Neuronal stem cell (in vitro differentiated cells): ENCODE measurements at regions not wholly inside any gene's neighbourhood (a gene's known extent, or its start where the extent isn't known, plus 50 kb on each side); places are given as distances from the start of the nearest gene placed in this dataset.

ENCODE experiments used
- DNase-seq: peaks from one replicate; pipeline ENCODE4 v3.0.0-alpha.2; 2013; ENCODE audit warnings: low spot score
- H2AFZ ChIP-seq: one replicate; pipeline ENCODE4 v1.6.1; 2013; ENCODE audit warnings: mild to moderate bottlenecking, low read length, inconsistent platforms
- H2AK5ac ChIP-seq: 2 replicates; pipeline ENCODE4 v1.6.1; 2013; ENCODE audit warnings: low read depth, mild to moderate bottlenecking, inconsistent platforms, low read length, moderate library complexity, mixed read lengths
- H2BK120ac ChIP-seq: 2 replicates; pipeline ENCODE4 v1.6.1; 2013; ENCODE audit warnings: low read depth, mild to moderate bottlenecking, inconsistent platforms, low read length, moderate library complexity, mixed read lengths
- H2BK12ac ChIP-seq: one replicate; pipeline ENCODE4 v1.6.1; 2013; ENCODE audit warnings: low read length, inconsistent platforms
- H2BK15ac ChIP-seq: 2 replicates; pipeline ENCODE4 v1.6.1; 2013; ENCODE audit warnings: mild to moderate bottlenecking, low read length, inconsistent platforms, mixed read lengths
- H2BK5ac ChIP-seq: one replicate; pipeline ENCODE4 v1.6.1; 2013; ENCODE audit warnings: inconsistent platforms, mild to moderate bottlenecking, low read length, moderate library complexity
- H3K14ac ChIP-seq: one replicate; pipeline ENCODE4 v1.6.1; 2013; ENCODE audit warnings: low read length, inconsistent platforms
- H3K18ac ChIP-seq: 2 replicates; pipeline ENCODE4 v1.6.1; 2013; ENCODE audit warnings: low read length, inconsistent platforms
- H3K23ac ChIP-seq: 2 replicates; pipeline ENCODE4 v1.6.1; 2013; ENCODE audit warnings: low read depth, mild to moderate bottlenecking, mixed read lengths, low read length, inconsistent platforms; ENCODE audit not compliant: poor library complexity
- H3K27ac ChIP-seq: replicated peaks from 3 replicates; pipeline ENCODE4 v1.5.1; 2013; ENCODE audit warnings: low read length, inconsistent platforms
- H3K27me3 ChIP-seq, 3 experiments: 2 replicates each; pipeline ENCODE4 v1.6.1; 2013; ENCODE audit warnings: low read length in 3 of 3, mild to moderate bottlenecking in 2 of 3, inconsistent platforms in 1 of 3, low read depth in 1 of 3, mixed read lengths in 1 of 3, moderate library complexity in 1 of 3; ENCODE audit not compliant: control insufficient read depth in 3 of 3, insufficient read depth in 3 of 3
- H3K36me3 ChIP-seq, 2 donors: replicated peaks in 1 of 2; 2 replicates each; pipeline ENCODE4 v1.6.1; 2013; ENCODE audit warnings: low read length in 2 of 2; ENCODE audit not compliant: control insufficient read depth in 2 of 2, insufficient read depth in 2 of 2
- H3K4ac ChIP-seq: 2 replicates; pipeline ENCODE4 v1.6.1; 2013; ENCODE audit warnings: inconsistent platforms, mild to moderate bottlenecking, low read length, moderate library complexity
- H3K4me1 ChIP-seq, 2 donors: 1 replicate in 1 of 2; 2 replicates in 1 of 2; pipeline ENCODE4 v1.6.1; 2013; ENCODE audit warnings: low read length in 2 of 2, low read depth in 1 of 2; ENCODE audit not compliant: control insufficient read depth in 2 of 2, insufficient read depth in 1 of 2
- H3K4me2 ChIP-seq: one replicate; pipeline ENCODE4 v1.6.1; 2013; ENCODE audit warnings: mild to moderate bottlenecking, low read length, inconsistent platforms; ENCODE audit not compliant: insufficient read depth, poor library complexity, severe bottlenecking
- H3K4me3 ChIP-seq, 2 donors: 2 replicates each; pipeline ENCODE4 v1.5.1; 2013; ENCODE audit warnings: low read length in 2 of 2, mild to moderate bottlenecking in 2 of 2, inconsistent platforms in 1 of 2, moderate library complexity in 1 of 2
- H3K79me1 ChIP-seq: one replicate; pipeline ENCODE4 v1.6.1; 2013; ENCODE audit warnings: low read depth, mild to moderate bottlenecking, inconsistent platforms, low read length, moderate library complexity
- H3K9ac ChIP-seq: one replicate; pipeline ENCODE4 v1.6.1; 2013; ENCODE audit warnings: mild to moderate bottlenecking, low read depth, low read length, inconsistent platforms; ENCODE audit not compliant: poor library complexity
- H3K9me3 ChIP-seq, 2 donors: replicated peaks in 1 of 2; 2 replicates each; pipeline versions ENCODE3 to v1.6.1; 2013; ENCODE audit warnings: low read length in 2 of 2, mild to moderate bottlenecking in 2 of 2, inconsistent platforms in 1 of 2, low read depth in 1 of 2, mixed read lengths in 1 of 2, moderate library complexity in 1 of 2; ENCODE audit not compliant: control insufficient read depth in 2 of 2, insufficient read depth in 1 of 2
- H4K8ac ChIP-seq: one replicate; pipeline ENCODE4 v1.6.1; 2013; ENCODE audit warnings: low read depth, mild to moderate bottlenecking, inconsistent platforms, low read length, moderate library complexity
- H4K91ac ChIP-seq: one replicate; pipeline ENCODE4 v1.6.1; 2013; ENCODE audit warnings: low read length, low read depth, mild to moderate bottlenecking, inconsistent platforms; ENCODE audit not compliant: poor library complexity
- WGBS, 2 donors: extraction: QIAGEN DNeasy Blood & Tissue Kit; methylation state at CpG; one replicate each; pipeline ENCODE4 v1.1.7; 2013; ENCODE audit warnings: missing lambda C conversion rate in 2 of 2, mixed read lengths in 1 of 2; ENCODE audit not compliant: insufficient read length in 2 of 2, insufficient replicate concordance in 1 of 2; ENCODE audit errors: extremely low coverage in 2 of 2; 5-methylcytosine and 5-hydroxymethylcytosine counted together

GRCh38 chr12:94718114-94718513 is 67.8 kb upstream of the TMCC3 start:
- WGBS, 2 donors: no CpG with 5 or more reads among the region's 1 CpG
- no peak overlapping the region for H3K4ac ChIP-seq

GRCh38 chr12:94717656-94718055 is 67.3 kb upstream of the TMCC3 start:
- H3K4ac ChIP-seq: no peak overlapping the region

More at GRCh38 chr12:94718114-94718513, 67.8 kb upstream of the TMCC3 start:
- Histone ChIP-seq H3K23ac (no peak overlapping the region), H2BK12ac (no peak overlapping the region), H2BK5ac (no peak overlapping the region), H2AFZ (no peak overlapping the region), H3K4me2 (no peak overlapping the region), H2AK5ac (no peak overlapping the region), H3K27me3 (peaks cover 0 to 2% (median 0%) of the 10 kb centered on the region in 3 experiments), H4K8ac (no peak overlapping the region), H3K18ac (no peak overlapping the region), H3K4me3 (no peak overlapping the region), H3K36me3 (no peaks in the 10 kb centered on the region), H2BK15ac (no peak overlapping the region), H3K14ac (no peak overlapping the region), H2BK120ac (no peak overlapping the region), H3K4me1 (peaks cover 0 to 8% of the 10 kb centered on the region in 2 donors), H4K91ac (no peak overlapping the region), H3K9ac (no peak overlapping the region), H3K9me3 (no peaks in the 10 kb centered on the region), H3K27ac (no peak overlapping the region), H3K79me1 (no peaks in the 10 kb centered on the region)
- DNase-seq: no peak

GRCh38 chr12:94717108-94717507 is 66.8 kb upstream of the TMCC3 start:
- no CpG with 5 or more reads among the region's 8 CpGs for WGBS, 2 donors
- no peak for DNase-seq

More at GRCh38 chr12:94717656-94718055, 67.3 kb upstream of the TMCC3 start:
- Histone ChIP-seq H2BK12ac (no peak overlapping the region), H3K9ac (no peak overlapping the region), H2BK120ac (no peak overlapping the region), H4K8ac (no peak overlapping the region), H3K23ac (no peak overlapping the region), H4K91ac (no peak overlapping the region), H3K27me3 (peaks cover 0 to 2% (median 0%) of the 10 kb centered on the region in 3 experiments), H3K4me3 (no peak overlapping the region), H2AK5ac (no peak overlapping the region), H3K4me2 (no peak overlapping the region), H3K36me3 (no peaks in the 10 kb centered on the region), H2BK5ac (no peak overlapping the region), H3K4me1 (peaks cover 0 to 8% of the 10 kb centered on the region in 2 donors), H3K9me3 (no peaks in the 10 kb centered on the region), H2AFZ (no peak overlapping the region), H3K18ac (no peak overlapping the region), H3K79me1 (no peaks in the 10 kb centered on the region), H3K27ac (no peak overlapping the region), H3K14ac (no peak overlapping the region), H2BK15ac (no peak overlapping the region)
- DNase-seq: no peak
- no CpG with 5 or more reads among the region's 1 CpG for WGBS, 2 donors

GRCh38 chr12:94716339-94716738 is 66.0 kb upstream of the TMCC3 start:
- no peak overlapping the region for H3K23ac ChIP-seq
- H3K27ac ChIP-seq: no peak overlapping the region
- no peak overlapping the region for H2BK15ac ChIP-seq
- H3K4me3 ChIP-seq: no peak overlapping the region
- no peaks in the 10 kb centered on the region for H3K9me3 ChIP-seq
- DNase-seq: no peak
- no peak overlapping the region for H2AK5ac ChIP-seq
- no peak overlapping the region for H4K8ac ChIP-seq
- no peak overlapping the region for H2AFZ ChIP-seq
- H3K18ac ChIP-seq: peak overlapping the region; percentile 70
- no peak overlapping the region for H3K4me2 ChIP-seq
- no peak overlapping the region for H3K14ac ChIP-seq
- no CpG with 5 or more reads among the region's 6 CpGs for WGBS, 2 donors
- H2BK12ac ChIP-seq: peak overlapping the region; percentile 93
- no peak overlapping the region for H3K4ac ChIP-seq
- no peak overlapping the region for H2BK120ac ChIP-seq
- no peaks in the 10 kb centered on the region for H3K79me1 ChIP-seq
- H3K27me3 ChIP-seq: peaks cover 0 to under 1% (median 0%) of the 10 kb centered on the region in 3 experiments
- H2BK5ac ChIP-seq: no peak overlapping the region
- no peak overlapping the region for H3K9ac ChIP-seq
- no peaks in the 10 kb centered on the region for H3K36me3 ChIP-seq
- no peak overlapping the region for H4K91ac ChIP-seq
- H3K4me1 ChIP-seq: peaks cover 0 to 7% of the 10 kb centered on the region in 2 donors

More at GRCh38 chr12:94717108-94717507, 66.8 kb upstream of the TMCC3 start:
- peaks cover 0 to 2% (median 0%) of the 10 kb centered on the region in 3 experiments for H3K27me3 ChIP-seq
- H3K4ac ChIP-seq: no peak overlapping the region
- H3K27ac ChIP-seq: no peak overlapping the region
- H4K91ac ChIP-seq: no peak overlapping the region
- H2BK120ac ChIP-seq: no peak overlapping the region
- no peak overlapping the region for H2AK5ac ChIP-seq
- no peak overlapping the region for H2BK12ac ChIP-seq
- H2AFZ ChIP-seq: no peak overlapping the region
- no peak overlapping the region for H3K4me2 ChIP-seq
- H3K36me3 ChIP-seq: no peaks in the 10 kb centered on the region
- H3K4me3 ChIP-seq: no peak overlapping the region
- no peak overlapping the region for H3K14ac ChIP-seq
- no peak overlapping the region for H3K18ac ChIP-seq
- H2BK5ac ChIP-seq: no peak overlapping the region
- H2BK15ac ChIP-seq: no peak overlapping the region
- H3K9ac ChIP-seq: no peak overlapping the region
- no peak overlapping the region for H4K8ac ChIP-seq
- no peak overlapping the region for H3K23ac ChIP-seq
- H3K4me1 ChIP-seq: peaks cover 0 to 7% of the 10 kb centered on the region in 2 donors
- no peaks in the 10 kb centered on the region for H3K9me3 ChIP-seq
- H3K79me1 ChIP-seq: no peaks in the 10 kb centered on the region
